ENCODE measurements at regions not wholly inside any gene's neighbourhood (a gene's known extent, or its start where the extent isn't known, plus 50 kb on each side); places are given as distances from the start of the nearest gene placed in this dataset.

DNA sequence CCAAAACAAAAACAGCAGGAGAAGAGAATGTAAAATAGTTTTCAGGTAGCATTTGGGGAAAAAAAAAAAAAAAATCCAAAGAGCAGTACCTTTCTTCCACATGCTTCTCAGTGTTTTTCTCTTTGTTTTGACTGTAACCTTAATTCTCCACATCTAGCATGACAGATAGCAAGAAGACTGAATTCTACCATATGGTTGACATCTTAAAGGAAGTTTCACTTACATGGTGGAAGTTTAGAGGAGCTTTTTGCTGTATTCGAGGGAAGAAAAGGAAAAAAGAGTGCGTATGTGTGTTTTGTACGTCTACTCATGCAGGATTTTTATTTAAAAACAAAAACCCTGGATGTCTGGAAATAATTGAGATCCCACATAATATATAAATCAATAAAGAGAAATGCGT, 604.8 kb downstream of the CCDC171 start:
- Mint-ChIP-seq H3K27ac (no peak overlapping the region), H3K36me3 (no peaks in the 10 kb centered on the region), H3K4me1 (peaks cover 9 to 10% (median 10%) of the 10 kb centered on the region in 3 donors), H3K9me3 (peaks cover 0 to 4% (median 0%) of the 10 kb centered on the region in 3 donors), H3K27me3 (peaks cover 2 to 22% of the 10 kb centered on the region in 2 donors), H3K4me3 (no peak overlapping the region)
- ATAC-seq (replicated peaks in 1 of 4) = no peak
- Histone ChIP-seq H3K27me3 (replicated peaks in 1 of 2; ENCODE audit: control insufficient read depth in 2 of 2, extremely low read depth in 1 of 2, insufficient read depth in 2 of 2, low read length in 1 of 2) (peaks cover 0 to 4% of the 10 kb centered on the region in 2 experiments), H3K9me3 (no peaks in the 10 kb centered on the region), H3K27ac (ENCODE audit: low read length) (no peak overlapping the region), H3K4me1 (ENCODE audit: control insufficient read depth in 1 of 2, extremely low read depth in 1 of 2, insufficient read depth in 2 of 2, low read length in 2 of 2) (peaks cover 2 to 4% of the 10 kb centered on the region in 2 experiments), H3K36me3 (ENCODE audit: control insufficient read depth in 2 of 2, extremely low read depth in 1 of 2, insufficient read depth in 1 of 2, low read length in 1 of 2) (no peaks in the 10 kb centered on the region), H3K4me3 (ENCODE audit: control insufficient read depth in 1 of 2, extremely low read depth in 1 of 2, low read length in 1 of 2) (no peak overlapping the region)
- ChIA-PET CTCF (no interaction called here), POLR2A (no interaction called here)
- no peak for DNase-seq
- no CpG with 5 or more reads among the region's 4 CpGs for WGBS (ENCODE audit: insufficient coverage)

DNA sequence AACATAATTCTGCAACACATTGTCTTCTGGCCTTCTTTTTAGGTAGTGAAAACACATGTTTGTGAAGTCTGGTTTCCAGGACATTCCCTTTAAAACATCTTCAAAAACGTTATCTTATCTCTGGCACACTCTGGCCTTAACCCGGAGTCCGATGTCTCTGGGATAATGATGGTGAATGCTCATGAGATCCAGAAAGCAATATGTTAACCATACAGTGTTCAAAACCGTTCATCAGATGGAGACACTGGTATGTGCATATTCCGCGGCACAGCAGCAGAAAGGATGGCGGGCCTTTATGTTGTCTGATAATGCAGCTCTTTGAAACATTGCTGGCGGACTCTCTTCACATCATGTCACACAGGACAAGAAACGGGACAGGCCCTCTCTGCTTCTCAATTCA, 605.2 kb downstream of the CCDC171 start:
- no peak overlapping the region for H3K4me3 ChIP-seq (ENCODE audit: control insufficient read depth in 1 of 2, extremely low read depth in 1 of 2, low read length in 1 of 2)
- ChIA-PET CTCF (no interaction called here), POLR2A (no interaction called here)
- peaks cover 2 to 4% of the 10 kb centered on the region in 2 experiments for H3K4me1 ChIP-seq (ENCODE audit: control insufficient read depth in 1 of 2, extremely low read depth in 1 of 2, insufficient read depth in 2 of 2, low read length in 2 of 2)
- WGBS (ENCODE audit: insufficient coverage) = 100% methylated on average over 1 of the region's 9 CpGs
- no peaks in the 10 kb centered on the region for H3K9me3 ChIP-seq
- H3K4me3 Mint-ChIP-seq = no peak overlapping the region
- H3K36me3 ChIP-seq (ENCODE audit: control insufficient read depth in 2 of 2, extremely low read depth in 1 of 2, insufficient read depth in 1 of 2, low read length in 1 of 2) = no peaks in the 10 kb centered on the region
- peaks cover 4 to 8% (median 4%) of the 10 kb centered on the region in 3 donors for H3K9me3 Mint-ChIP-seq
- H3K36me3 Mint-ChIP-seq = no peaks in the 10 kb centered on the region
- peaks cover 9 to 10% (median 10%) of the 10 kb centered on the region in 3 donors for H3K4me1 Mint-ChIP-seq
- no peak for ATAC-seq (replicated peaks in 1 of 4)
- peaks cover 0 to 22% of the 10 kb centered on the region in 2 donors for H3K27me3 Mint-ChIP-seq
- DNase-seq = no peak
- no peak overlapping the region for H3K27ac Mint-ChIP-seq
- no peak overlapping the region for H3K27ac ChIP-seq (ENCODE audit: low read length)
- peaks cover 0 to 3% of the 10 kb centered on the region in 2 experiments for H3K27me3 ChIP-seq (replicated peaks in 1 of 2; ENCODE audit: control insufficient read depth in 2 of 2, extremely low read depth in 1 of 2, insufficient read depth in 2 of 2, low read length in 1 of 2)

DNA sequence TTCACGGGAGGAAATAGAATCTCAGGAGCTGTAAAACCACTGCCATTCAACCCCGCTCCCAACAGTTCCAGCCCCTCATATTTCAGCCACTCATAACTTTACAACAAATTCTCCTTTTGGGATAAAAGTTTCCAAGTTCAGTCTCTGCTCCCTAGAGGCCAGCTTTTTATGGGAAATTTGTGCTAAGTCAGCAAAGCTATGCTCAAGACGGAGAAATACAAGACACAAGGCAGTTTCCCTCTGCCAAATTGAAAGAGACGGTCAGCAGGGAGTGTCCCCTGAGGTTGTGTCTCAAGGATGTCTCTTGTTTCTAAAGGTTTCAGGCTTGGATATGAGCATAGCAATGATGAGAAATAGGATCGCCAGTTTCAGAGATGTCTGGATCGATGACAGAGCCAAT, 608.6 kb downstream of the CCDC171 start:
- Mint-ChIP-seq H3K27ac (no peak overlapping the region), H3K27me3 (peaks cover 0 to 6% of the 10 kb centered on the region in 2 donors), H3K4me3 (no peak overlapping the region), H3K4me1 (no peaks in the 10 kb centered on the region), H3K36me3 (no peaks in the 10 kb centered on the region), H3K9me3 (peaks cover 6 to 14% (median 7%) of the 10 kb centered on the region in 3 donors)
- no peaks in the 10 kb centered on the region for H3K36me3 ChIP-seq (ENCODE audit: control insufficient read depth in 2 of 2, extremely low read depth in 1 of 2, insufficient read depth in 1 of 2, low read length in 1 of 2)
- WGBS (ENCODE audit: insufficient coverage) = 81% methylated on average over 2 of the region's 6 CpGs
- DNase-seq (no peak), ATAC-seq (replicated peaks in 1 of 4) (no peak)
- ChIA-PET CTCF (interaction anchor here in 1 of 2 donors (0.6 kb wide), 1 partner anchor 1986 kb away, joined by 7 read pairs; no protein-coding TSS in a partner anchor), POLR2A (interaction anchor here in 1 of 2 donors (0.9 kb wide), 1 partner anchor 16 kb away, joined by 3 read pairs; no protein-coding TSS in a partner anchor)
- no peak overlapping the region for H3K4me3 ChIP-seq (ENCODE audit: control insufficient read depth in 1 of 2, extremely low read depth in 1 of 2, low read length in 1 of 2)
- H3K9me3 ChIP-seq = no peaks in the 10 kb centered on the region
- no peak overlapping the region for H3K27ac ChIP-seq (ENCODE audit: low read length)
- H3K27me3 ChIP-seq (replicated peaks in 1 of 2; ENCODE audit: control insufficient read depth in 2 of 2, extremely low read depth in 1 of 2, insufficient read depth in 2 of 2, low read length in 1 of 2) = no peaks in the 10 kb centered on the region
- H3K4me1 ChIP-seq (ENCODE audit: control insufficient read depth in 1 of 2, extremely low read depth in 1 of 2, insufficient read depth in 2 of 2, low read length in 2 of 2) = no peaks in the 10 kb centered on the region

- Mint-ChIP-seq H3K36me3 (no peaks in the 10 kb centered on the region), H3K9me3 (peaks cover 0 to 11% (median 2%) of the 10 kb centered on the region in 3 donors), H3K27me3 (no peaks in the 10 kb centered on the region), H3K27ac (no peak overlapping the region), H3K4me1 (no peaks in the 10 kb centered on the region), H3K4me3 (no peak overlapping the region)
- Histone ChIP-seq H3K4me3 (ENCODE audit: control insufficient read depth in 1 of 2, extremely low read depth in 1 of 2, low read length in 1 of 2) (no peak overlapping the region), H3K4me1 (ENCODE audit: control insufficient read depth in 1 of 2, extremely low read depth in 1 of 2, insufficient read depth in 2 of 2, low read length in 2 of 2) (no peaks in the 10 kb centered on the region), H3K27ac (ENCODE audit: low read length) (no peak overlapping the region), H3K9me3 (no peaks in the 10 kb centered on the region), H3K27me3 (replicated peaks in 1 of 2; ENCODE audit: control insufficient read depth in 2 of 2, extremely low read depth in 1 of 2, insufficient read depth in 2 of 2, low read length in 1 of 2) (no peaks in the 10 kb centered on the region), H3K36me3 (ENCODE audit: control insufficient read depth in 2 of 2, extremely low read depth in 1 of 2, insufficient read depth in 1 of 2, low read length in 1 of 2) (no peaks in the 10 kb centered on the region)
- ATAC-seq (replicated peaks in 1 of 4) (no peak), DNase-seq (no peak)
- ChIA-PET CTCF (no interaction called here), POLR2A (no interaction called here)
- no CpG with 5 or more reads among the region's 3 CpGs for WGBS (ENCODE audit: insufficient coverage)
Observed at GRCh38 chr9:16170119-16170518, 617.3 kb downstream of the CCDC171 start.

GRCh38 chr9:16171911-16172310, 619.1 kb downstream of the CCDC171 start:
- H3K9me3 Mint-ChIP-seq = peaks cover 0 to 5% (median 2%) of the 10 kb centered on the region in 3 donors
- POLR2A ChIA-PET = no interaction called here

GRCh38 chr9:16172796-16173195, 620.0 kb downstream of the CCDC171 start:
- ChIA-PET POLR2A (no interaction called here), CTCF (no interaction called here)
- no peaks in the 10 kb centered on the region for H3K27me3 Mint-ChIP-seq
- Histone ChIP-seq H3K4me3 (ENCODE audit: control insufficient read depth in 1 of 2, extremely low read depth in 1 of 2, low read length in 1 of 2) (no peak overlapping the region), H3K9me3 (no peaks in the 10 kb centered on the region), H3K36me3 (ENCODE audit: control insufficient read depth in 2 of 2, extremely low read depth in 1 of 2, insufficient read depth in 1 of 2, low read length in 1 of 2) (no peaks in the 10 kb centered on the region), H3K27ac (ENCODE audit: low read length) (no peak overlapping the region), H3K4me1 (ENCODE audit: control insufficient read depth in 1 of 2, extremely low read depth in 1 of 2, insufficient read depth in 2 of 2, low read length in 2 of 2) (no peaks in the 10 kb centered on the region), H3K27me3 (replicated peaks in 1 of 2; ENCODE audit: control insufficient read depth in 2 of 2, extremely low read depth in 1 of 2, insufficient read depth in 2 of 2, low read length in 1 of 2) (no peaks in the 10 kb centered on the region)
- peaks cover 0 to 2% (median 0%) of the 10 kb centered on the region in 3 donors for H3K9me3 Mint-ChIP-seq
- WGBS (ENCODE audit: insufficient coverage) = 86% methylated on average over 4 of the region's 5 CpGs
- no peak overlapping the region for H3K4me3 Mint-ChIP-seq
- H3K36me3 Mint-ChIP-seq = no peaks in the 10 kb centered on the region
- H3K4me1 Mint-ChIP-seq = no peaks in the 10 kb centered on the region
- no peak for ATAC-seq (replicated peaks in 1 of 4)
- no peak for DNase-seq
- no peak overlapping the region for H3K27ac Mint-ChIP-seq

More at GRCh38 chr9:16171911-16172310, 619.1 kb downstream of the CCDC171 start:
- Mint-ChIP-seq H3K4me1 (no peaks in the 10 kb centered on the region), H3K27me3 (no peaks in the 10 kb centered on the region), H3K4me3 (no peak overlapping the region), H3K27ac (no peak overlapping the region), H3K36me3 (no peaks in the 10 kb centered on the region)
- ATAC-seq (replicated peaks in 1 of 4) (no peak), DNase-seq (no peak)
- no peaks in the 10 kb centered on the region for H3K4me1 ChIP-seq (ENCODE audit: control insufficient read depth in 1 of 2, extremely low read depth in 1 of 2, insufficient read depth in 2 of 2, low read length in 2 of 2)
- H3K4me3 ChIP-seq (ENCODE audit: control insufficient read depth in 1 of 2, extremely low read depth in 1 of 2, low read length in 1 of 2) = no peak overlapping the region
- H3K27ac ChIP-seq (ENCODE audit: low read length) = no peak overlapping the region
- CTCF ChIA-PET = no interaction called here
- H3K27me3 ChIP-seq (replicated peaks in 1 of 2; ENCODE audit: control insufficient read depth in 2 of 2, extremely low read depth in 1 of 2, insufficient read depth in 2 of 2, low read length in 1 of 2) = no peaks in the 10 kb centered on the region
- H3K36me3 ChIP-seq (ENCODE audit: control insufficient read depth in 2 of 2, extremely low read depth in 1 of 2, insufficient read depth in 1 of 2, low read length in 1 of 2) = no peaks in the 10 kb centered on the region
- no peaks in the 10 kb centered on the region for H3K9me3 ChIP-seq
- WGBS (ENCODE audit: insufficient coverage) = 64% methylated on average over 4 of the region's 6 CpGs

GRCh38 chr9:16174915-16175314, 622.1 kb downstream of the CCDC171 start:
- Mint-ChIP-seq H3K4me1 (peaks cover 0 to 2% (median 0%) of the 10 kb centered on the region in 3 donors), H3K27me3 (no peaks in the 10 kb centered on the region), H3K27ac (no peak overlapping the region), H3K4me3 (no peak overlapping the region), H3K9me3 (no peaks in the 10 kb centered on the region), H3K36me3 (no peaks in the 10 kb centered on the region)
- Histone ChIP-seq H3K9me3 (no peaks in the 10 kb centered on the region), H3K4me1 (ENCODE audit: control insufficient read depth in 1 of 2, extremely low read depth in 1 of 2, insufficient read depth in 2 of 2, low read length in 2 of 2) (peaks cover 0 to 7% of the 10 kb centered on the region in 2 experiments), H3K36me3 (ENCODE audit: control insufficient read depth in 2 of 2, extremely low read depth in 1 of 2, insufficient read depth in 1 of 2, low read length in 1 of 2) (no peaks in the 10 kb centered on the region), H3K27ac (ENCODE audit: low read length) (no peak overlapping the region), H3K27me3 (replicated peaks in 1 of 2; ENCODE audit: control insufficient read depth in 2 of 2, extremely low read depth in 1 of 2, insufficient read depth in 2 of 2, low read length in 1 of 2) (no peaks in the 10 kb centered on the region), H3K4me3 (ENCODE audit: control insufficient read depth in 1 of 2, extremely low read depth in 1 of 2, low read length in 1 of 2) (no peak overlapping the region)
- ChIA-PET POLR2A (no interaction called here), CTCF (no interaction called here)
- ATAC-seq (replicated peaks in 1 of 4) (no peak), DNase-seq (no peak)
